Smooth muscle cell (in vitro differentiated cells): ENCODE measurements at regions not wholly inside any gene's neighbourhood (a gene's known extent, or its start where the extent isn't known, plus 50 kb on each side); places are given as distances from the start of the nearest gene placed in this dataset.

ENCODE experiments used
- DNase-seq: peaks from one replicate; lab custom pipeline; 2025; ENCODE audit not compliant: unreplicated experiment; lab: John Stamatoyannopoulos, UW
- H2AFZ ChIP-seq: fragments of 200-600 bp; sonication (generic); 2 replicates; pipeline ENCODE4 v1.6.0; 2016; ENCODE audit warnings: antibody characterized with exemption, low read depth, mild to moderate bottlenecking
- H3F3A ChIP-seq: fragments of 200-600 bp; sonication (generic); 2 replicates; pipeline ENCODE4 v1.6.0; 2017; ENCODE audit warnings: antibody characterized with exemption, low read depth
- H3K27ac ChIP-seq: fragments of 200-600 bp; sonication (generic); 2 replicates; pipeline ENCODE4 v1.5.1; 2016; ENCODE audit warnings: low read depth, mild to moderate bottlenecking
- H3K27me3 ChIP-seq: fragments of 200-600 bp; sonication (generic); 2 replicates; pipeline ENCODE4 v1.6.1; 2016; ENCODE audit warnings: low read depth, mild to moderate bottlenecking
- H3K36me3 ChIP-seq: fragments of 200-600 bp; sonication (generic); 2 replicates; pipeline ENCODE4 v1.5.1; 2016; ENCODE audit warnings: low read depth
- H3K4me1 ChIP-seq: fragments of 200-600 bp; sonication (generic); 2 replicates; pipeline ENCODE4 v1.5.1; 2016; ENCODE audit warnings: low read depth
- H3K4me2 ChIP-seq: fragments of 200-600 bp; sonication (generic); 2 replicates; pipeline ENCODE4 v1.6.0; 2016; ENCODE audit warnings: mild to moderate bottlenecking
- H3K4me3 ChIP-seq: fragments of 200-600 bp; sonication (generic); 2 replicates; pipeline ENCODE4 v1.5.1; 2016; ENCODE audit warnings: mild to moderate bottlenecking
- H3K79me2 ChIP-seq: fragments of 200-600 bp; sonication (generic); 2 replicates; pipeline ENCODE4 v1.6.0; 2016; ENCODE audit warnings: low read depth, mild to moderate bottlenecking
- H3K9ac ChIP-seq: fragments of 200-600 bp; sonication (generic); 2 replicates; pipeline ENCODE4 v1.6.0; 2016; ENCODE audit warnings: low read depth
- H3K9me3 ChIP-seq: fragments of 200-600 bp; sonication (generic); replicated peaks from 2 replicates; pipeline ENCODE4 v1.5.1; 2016; ENCODE audit warnings: low read depth
- H4K20me1 ChIP-seq: fragments of 200-600 bp; sonication (generic); 2 replicates; pipeline ENCODE4 v1.6.0; 2016; ENCODE audit warnings: low read depth
- WGBS: methylation state at CpG from one replicate; pipeline ENCODE4 v1.1.7; 2016; ENCODE audit warnings: low lambda C conversion rate; 5-methylcytosine and 5-hydroxymethylcytosine counted together
- TF ChIP-seq, protein P1 (sequence below): fragments of 200-600 bp; sonication (generic); IDR thresholded peaks from 2 replicates; pipeline ENCODE4 v1.5.1; 2017; ENCODE audit warnings: borderline replicate concordance, mild to moderate bottlenecking, antibody characterized with exemption; ENCODE audit not compliant: insufficient read depth, poor library complexity, severe bottlenecking

DNA sequence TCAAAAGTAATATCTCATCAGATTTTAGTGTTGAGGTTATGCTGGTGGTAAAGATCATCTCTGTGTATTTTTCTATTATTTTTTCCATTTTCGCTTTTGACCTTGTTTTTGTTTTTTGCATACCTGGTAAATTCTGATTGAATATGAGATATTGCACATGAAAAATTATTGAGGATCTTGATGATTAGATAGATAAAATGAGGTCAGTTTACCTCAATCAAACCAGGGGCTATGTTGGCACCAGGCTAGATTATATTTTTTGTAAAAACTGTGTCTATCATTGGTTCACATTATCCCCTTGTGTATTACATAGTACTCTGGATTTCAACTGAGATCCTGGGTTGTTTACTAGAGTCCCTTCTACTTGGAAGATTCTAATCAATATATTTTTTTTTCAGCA, 774.9 kb upstream of the ZNF608 start:
- Histone ChIP-seq H2AFZ (no peak overlapping the region), H4K20me1 (no peaks in the 10 kb centered on the region), H3K4me2 (no peak overlapping the region), H3K9ac (no peak overlapping the region), H3F3A (no peaks in the 10 kb centered on the region), H3K36me3 (no peaks in the 10 kb centered on the region), H3K27me3 (no peaks in the 10 kb centered on the region), H3K79me2 (no peaks in the 10 kb centered on the region), H3K9me3 (no peaks in the 10 kb centered on the region), H3K4me3 (no peak overlapping the region), H3K27ac (no peak overlapping the region), H3K4me1 (no peaks in the 10 kb centered on the region)
- DNase-seq: no peak
- TF ChIP-seq, protein P1, sequence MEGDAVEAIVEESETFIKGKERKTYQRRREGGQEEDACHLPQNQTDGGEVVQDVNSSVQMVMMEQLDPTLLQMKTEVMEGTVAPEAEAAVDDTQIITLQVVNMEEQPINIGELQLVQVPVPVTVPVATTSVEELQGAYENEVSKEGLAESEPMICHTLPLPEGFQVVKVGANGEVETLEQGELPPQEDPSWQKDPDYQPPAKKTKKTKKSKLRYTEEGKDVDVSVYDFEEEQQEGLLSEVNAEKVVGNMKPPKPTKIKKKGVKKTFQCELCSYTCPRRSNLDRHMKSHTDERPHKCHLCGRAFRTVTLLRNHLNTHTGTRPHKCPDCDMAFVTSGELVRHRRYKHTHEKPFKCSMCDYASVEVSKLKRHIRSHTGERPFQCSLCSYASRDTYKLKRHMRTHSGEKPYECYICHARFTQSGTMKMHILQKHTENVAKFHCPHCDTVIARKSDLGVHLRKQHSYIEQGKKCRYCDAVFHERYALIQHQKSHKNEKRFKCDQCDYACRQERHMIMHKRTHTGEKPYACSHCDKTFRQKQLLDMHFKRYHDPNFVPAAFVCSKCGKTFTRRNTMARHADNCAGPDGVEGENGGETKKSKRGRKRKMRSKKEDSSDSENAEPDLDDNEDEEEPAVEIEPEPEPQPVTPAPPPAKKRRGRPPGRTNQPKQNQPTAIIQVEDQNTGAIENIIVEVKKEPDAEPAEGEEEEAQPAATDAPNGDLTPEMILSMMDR: no peak
- 54% methylated on average over 1 of the region's 1 CpG for WGBS

DNA sequence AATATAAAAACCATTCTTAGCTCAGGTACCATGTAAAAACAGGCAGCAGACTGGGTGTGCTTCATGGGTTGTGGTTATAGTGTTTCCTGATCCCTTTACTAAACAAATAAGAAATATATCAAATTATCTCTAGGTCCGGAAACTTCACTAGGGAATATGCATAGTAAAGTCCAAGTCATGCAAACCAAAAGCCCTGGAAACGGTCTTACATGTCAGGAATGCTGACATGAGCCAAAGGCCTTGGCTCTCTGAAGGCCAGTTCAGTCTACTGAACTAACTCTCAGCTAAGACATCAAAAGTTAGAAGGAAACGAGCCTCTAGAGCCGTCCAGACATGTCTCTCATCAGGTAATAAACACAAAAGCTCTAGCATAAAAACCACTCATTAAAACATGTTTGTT, 778.9 kb upstream of the ZNF608 start:
- Histone ChIP-seq H3K9ac (no peak overlapping the region), H3K27me3 (no peaks in the 10 kb centered on the region), H3K4me3 (no peak overlapping the region), H3K9me3 (no peaks in the 10 kb centered on the region), H3K79me2 (no peaks in the 10 kb centered on the region), H3K4me1 (no peaks in the 10 kb centered on the region), H3K36me3 (no peaks in the 10 kb centered on the region), H3F3A (no peaks in the 10 kb centered on the region), H4K20me1 (no peaks in the 10 kb centered on the region), H3K4me2 (no peak overlapping the region), H2AFZ (peak overlapping the region; percentile 0), H3K27ac (no peak overlapping the region)
- DNase-seq: no peak
- 50% methylated on average over 4 of the region's 4 CpGs for WGBS
- TF ChIP-seq, protein P1: no peak

DNA sequence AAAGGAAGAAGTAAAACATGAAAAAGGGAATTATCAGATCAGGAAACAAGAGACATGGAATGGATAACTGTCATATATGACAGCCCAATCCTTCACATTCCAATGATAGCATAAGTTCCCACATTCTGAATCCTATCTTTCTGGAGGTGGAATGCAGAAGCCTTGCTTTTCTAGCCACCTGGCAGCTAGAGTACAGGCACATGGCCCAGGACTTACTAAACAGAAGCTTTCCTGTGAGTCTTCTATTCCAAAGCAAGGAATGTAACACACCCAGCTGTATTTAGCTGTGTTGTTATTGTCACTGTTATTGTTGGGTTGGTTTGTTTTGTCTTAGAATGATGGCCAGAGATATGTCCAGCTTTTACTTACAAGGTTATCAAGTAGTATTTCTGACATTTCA, 780.5 kb upstream of the ZNF608 start:
- no peak overlapping the region for H2AFZ ChIP-seq

DNA sequence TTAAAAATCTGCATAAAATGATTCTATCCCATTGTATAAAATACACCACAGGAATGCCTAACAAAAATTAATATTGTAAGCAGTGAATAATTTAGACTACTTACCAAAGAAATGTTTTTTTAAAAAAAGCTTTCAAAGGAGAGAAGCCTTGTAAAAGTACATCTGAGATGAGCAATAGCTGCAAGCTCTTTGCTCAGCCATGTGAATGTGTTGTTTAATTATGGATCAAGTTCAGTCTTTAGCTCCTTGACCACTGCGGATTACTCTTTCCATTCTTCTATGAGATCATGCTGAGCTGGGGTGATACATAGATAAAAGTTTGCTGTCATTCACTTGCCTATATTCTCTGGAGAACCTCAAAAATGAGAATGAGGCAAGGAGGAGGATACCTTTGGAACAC, 782.4 kb upstream of the ZNF608 start:
- Histone ChIP-seq H3K4me1 (no peaks in the 10 kb centered on the region), H3K27ac (no peak overlapping the region), H3K4me3 (no peak overlapping the region), H4K20me1 (no peaks in the 10 kb centered on the region), H3K4me2 (no peak overlapping the region), H3K79me2 (no peaks in the 10 kb centered on the region), H3K36me3 (no peaks in the 10 kb centered on the region), H3K27me3 (no peaks in the 10 kb centered on the region), H3F3A (no peaks in the 10 kb centered on the region), H2AFZ (no peak overlapping the region), H3K9ac (no peak overlapping the region), H3K9me3 (no peaks in the 10 kb centered on the region)
- TF ChIP-seq, protein P1: no peak
- DNase-seq: no peak
- WGBS: 19% methylated on average over 1 of the region's 1 CpG

More for the DNA sequence above, 780.5 kb upstream of the ZNF608 start:
- no peak for DNase-seq
- no peak overlapping the region for H3K4me2 ChIP-seq
- no peaks in the 10 kb centered on the region for H4K20me1 ChIP-seq
- H3K36me3 ChIP-seq: no peaks in the 10 kb centered on the region
- H3K9me3 ChIP-seq: no peaks in the 10 kb centered on the region
- H3K27me3 ChIP-seq: no peaks in the 10 kb centered on the region
- TF ChIP-seq, protein P1: no peak
- H3K27ac ChIP-seq: no peak overlapping the region
- no peaks in the 10 kb centered on the region for H3F3A ChIP-seq
- no peaks in the 10 kb centered on the region for H3K4me1 ChIP-seq
- H3K79me2 ChIP-seq: no peaks in the 10 kb centered on the region
- no peak overlapping the region for H3K9ac ChIP-seq
- H3K4me3 ChIP-seq: no peak overlapping the region
